ENCODE measurements at regions not wholly inside any gene's neighbourhood (a gene's known extent, or its start where the extent isn't known, plus 50 kb on each side); places are given as distances from the start of the nearest gene placed in this dataset.

GRCh38 chr1:200332716-200333115, 77.1 kb downstream of the ZNF281 start:
- no peaks in the 10 kb centered on the region for H3K27me3 ChIP-seq
- H3K36me3 ChIP-seq: no peaks in the 10 kb centered on the region
- H3K4me3 ChIP-seq: no peak overlapping the region
- TF ChIP-seq POLR2A (IDR thresholded peaks at IDR 0.05) (no peak), CTCF (IDR thresholded peaks at IDR 0.05) (no peak)
- no peaks in the 10 kb centered on the region for H3K9me3 ChIP-seq
- H3K4me1 ChIP-seq: no peaks in the 10 kb centered on the region
- no peak for DNase-seq
- intact Hi-C loops (cut with DNase I; ENCODE audit: low total_unique reads): no loop called here
- H3K27ac ChIP-seq: no peak overlapping the region

DNA sequence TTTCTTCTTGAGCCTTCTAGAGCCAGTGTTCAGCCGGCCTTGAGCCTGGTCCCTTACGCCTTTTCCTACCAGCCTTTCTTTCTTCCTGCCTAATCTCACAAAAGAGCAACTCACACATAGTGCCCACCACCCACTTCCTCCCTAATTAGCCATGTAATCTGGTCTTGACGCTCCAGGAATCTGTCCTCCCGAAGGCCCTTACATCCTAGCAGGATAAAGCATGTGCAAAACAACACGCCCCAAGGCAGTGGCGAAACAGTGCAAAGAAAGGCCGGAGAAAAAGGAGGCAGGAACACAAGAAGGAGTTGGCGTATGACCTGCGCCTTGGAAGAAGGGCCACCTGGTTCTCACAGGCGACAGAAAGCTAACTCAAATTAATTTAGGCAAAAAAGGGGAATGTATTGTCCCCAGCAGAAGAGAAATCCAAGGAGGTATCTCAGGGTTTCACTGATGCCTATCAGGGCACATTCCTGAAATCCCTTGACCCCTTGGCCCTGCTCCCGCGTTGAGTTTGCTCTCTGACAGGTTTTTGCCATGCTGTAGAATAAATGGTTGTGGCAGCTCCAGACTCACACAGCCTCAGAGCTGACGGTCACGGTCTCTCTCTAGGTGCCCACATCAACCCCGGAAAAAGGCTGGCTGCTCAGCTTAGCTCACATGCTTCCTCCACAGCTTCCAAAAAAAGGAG, 79.0 kb downstream of the ZNF281 start:
- intact Hi-C loops (cut with DNase I; ENCODE audit: low total_unique reads): no loop called here
- TF ChIP-seq POLR2A (IDR thresholded peaks at IDR 0.05) (no peak), CTCF (IDR thresholded peaks at IDR 0.05) (no peak)
- no peak overlapping the region for H3K4me3 ChIP-seq
- no peaks in the 10 kb centered on the region for H3K4me1 ChIP-seq
- no peaks in the 10 kb centered on the region for H3K27me3 ChIP-seq
- no peaks in the 10 kb centered on the region for H3K36me3 ChIP-seq
- DNase-seq: no peak
- H3K27ac ChIP-seq: no peak overlapping the region
- no peaks in the 10 kb centered on the region for H3K9me3 ChIP-seq

DNA sequence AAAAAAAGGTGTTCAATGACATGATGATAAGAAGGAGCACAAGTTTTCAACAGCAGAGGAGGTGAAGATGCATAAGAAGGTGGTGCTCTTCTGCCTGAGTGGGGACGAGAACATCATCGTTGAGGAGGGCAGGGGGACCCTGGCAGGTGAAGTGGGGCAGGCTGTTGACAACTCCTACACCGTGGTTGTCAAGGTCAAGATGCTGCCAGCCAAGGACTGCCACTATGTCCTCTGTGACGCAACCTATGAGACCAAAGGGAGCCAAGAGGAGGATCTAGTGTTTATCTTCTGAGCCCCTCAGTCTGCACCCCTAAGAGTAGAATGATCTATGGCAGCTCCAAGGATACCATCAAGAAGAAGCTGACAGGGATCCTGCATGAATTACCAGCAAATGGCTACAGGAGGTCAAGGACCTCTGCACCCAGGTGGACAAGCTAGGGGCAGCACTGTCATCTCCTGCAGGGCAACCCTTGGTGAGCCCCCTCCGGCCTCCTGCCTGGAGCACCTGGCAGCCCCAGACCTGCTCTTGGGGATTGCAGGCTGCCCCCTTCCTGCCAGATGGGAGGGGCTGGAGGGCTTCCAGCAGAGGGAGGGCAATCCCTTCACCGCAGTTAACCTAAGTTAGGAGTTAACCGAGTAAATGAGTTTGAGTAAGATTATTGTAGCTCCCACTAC, 80.5 kb downstream of the ZNF281 start:
- no peaks in the 10 kb centered on the region for H3K9me3 ChIP-seq
- no peak for DNase-seq
- no peak overlapping the region for H3K27ac ChIP-seq
- H3K27me3 ChIP-seq: no peaks in the 10 kb centered on the region
- no peaks in the 10 kb centered on the region for H3K36me3 ChIP-seq
- H3K4me1 ChIP-seq: no peaks in the 10 kb centered on the region
- no peak for TF ChIP-seq POLR2A (IDR thresholded peaks at IDR 0.05)
- no peak for TF ChIP-seq CTCF (IDR thresholded peaks at IDR 0.05)
- intact Hi-C loops (cut with DNase I; ENCODE audit: low total_unique reads): no loop called here
- H3K4me3 ChIP-seq: no peak overlapping the region

GRCh38 chr1:200328379-200328778, 81.5 kb downstream of the ZNF281 start:
- Histone ChIP-seq H3K27me3 (no peaks in the 10 kb centered on the region), H3K36me3 (no peaks in the 10 kb centered on the region), H3K9me3 (no peaks in the 10 kb centered on the region), H3K4me1 (no peaks in the 10 kb centered on the region), H3K27ac (no peak overlapping the region), H3K4me3 (no peak overlapping the region)
- intact Hi-C loops (cut with DNase I; ENCODE audit: low total_unique reads): no loop called here
- no peak for DNase-seq
- TF ChIP-seq POLR2A (IDR thresholded peaks at IDR 0.05): no peak
- TF ChIP-seq CTCF (IDR thresholded peaks at IDR 0.05): no peak

- intact Hi-C loops (cut with DNase I; ENCODE audit: low total_unique reads): no loop called here
- TF ChIP-seq CTCF (IDR thresholded peaks at IDR 0.05) (no peak), POLR2A (IDR thresholded peaks at IDR 0.05) (no peak)
- H3K9me3 ChIP-seq: no peaks in the 10 kb centered on the region
Measured at GRCh38 chr1:200323856-200324400, 85.9 kb downstream of the ZNF281 start.

More at GRCh38 chr1:200323856-200324400, 85.9 kb downstream of the ZNF281 start:
- Histone ChIP-seq H3K4me1 (no peaks in the 10 kb centered on the region), H3K27ac (no peak overlapping the region), H3K27me3 (no peaks in the 10 kb centered on the region), H3K36me3 (no peaks in the 10 kb centered on the region), H3K4me3 (no peak overlapping the region)
- DNase-seq: no peak

All from uterus (tissue), 3 donors.